Stomach (tissue), 8 donors: ENCODE measurements at regions not wholly inside any gene's neighbourhood (a gene's known extent, or its start where the extent isn't known, plus 50 kb on each side); places are given as distances from the start of the nearest gene placed in this dataset.
A peak's percentile ranks its signal among the peaks of the same experiment; 100 is the strongest.

Experiments used
- DNase-seq, 2 donors: peaks; one replicate each; pipeline versions ENCODE4 v3.0.0 to v3.0.0-alpha.2; 2013 to 2019
- H3K27ac ChIP-seq, 5 donors: fragments of 200-600 bp in 4 of 5; sonication (generic) in 4 of 5; one replicate each; pipeline ENCODE4 v1.5.1; 2013 to 2019; ENCODE audit warnings: mild to moderate bottlenecking in 1 of 5, moderate library complexity in 1 of 5
- H3K27me3 ChIP-seq, 3 donors: fragments of 200-600 bp; sonication (generic); one replicate each; pipeline ENCODE4 v1.5.1; 2017 to 2019; ENCODE audit warnings: mixed run types in 1 of 3
- H3K36me3 ChIP-seq, 4 donors: fragments of 200-600 bp; sonication (generic); 1 replicate in 3 of 4; 2 replicates in 1 of 4; pipeline ENCODE4 v1.5.1; 2016 to 2019
- H3K4me1 ChIP-seq, 4 donors: fragments of 200-600 bp; sonication (generic); one replicate each; pipeline ENCODE4 v1.5.1; 2016 to 2019
- H3K4me3 ChIP-seq, 4 donors: fragments of 200-600 bp; sonication (generic) in 3 of 4; one replicate each; pipeline ENCODE4 v1.5.1; 2016 to 2019; ENCODE audit warnings: mild to moderate bottlenecking in 1 of 4
- H3K9me3 ChIP-seq, 4 donors: fragments of 200-600 bp; sonication (generic); one replicate each; pipeline ENCODE4 v1.5.1; 2016 to 2019
- EP300 ChIP-seq: sonication (generic); formaldehyde crosslinking; IDR thresholded peaks from one replicate; pipeline ENCODE4 v1.6.1; 2017; ENCODE audit warnings: antibody characterized with exemption
- POLR2A ChIP-seq, 4 donors: fragments of 450-650 bp; IDR thresholded peaks; one replicate each; pipeline ENCODE4 v1.6.1; 2016; ENCODE audit warnings: antibody characterized with exemption in 4 of 4, control low read depth in 2 of 4, mild to moderate bottlenecking in 1 of 4, moderate library complexity in 1 of 4
- POLR2AphosphoS5 ChIP-seq, 3 donors: sonication (generic); formaldehyde crosslinking; IDR thresholded peaks; one replicate each; pipeline ENCODE4 v1.6.1; 2016; ENCODE audit warnings: antibody characterized with exemption in 3 of 3
- WGBS, 5 donors: extraction: QIAGEN DNeasy Blood & Tissue Kit in 3 of 5; methylation state at CpG; one replicate each; pipeline versions ENCODE4 v1.1.5 to v1.1.7; 2013 to 2018; 5-methylcytosine and 5-hydroxymethylcytosine counted together
- intact Hi-C: fragments of 100-400 bp; cut with DNase I; formaldehyde crosslinking; loops from one replicate; pipeline ENCODE4 v1.15.1; 2023; ENCODE audit warnings: low total_unique reads
- TF ChIP-seq, protein P1 (sequence below), 7 experiments: fragments of 450-650 bp in 4 of 7; fragments of 200-600 bp in 3 of 7; sonication (generic) in 3 of 7; IDR thresholded peaks; one replicate each; pipeline ENCODE4 v1.5.1; 2016 to 2019; ENCODE audit warnings: antibody characterized with exemption in 7 of 7, control low read depth in 2 of 7, mild to moderate bottlenecking in 1 of 7
- donor health status: healthy with polysubstance abuse.
- donor health status: Bipolar disorder and iron deficiency.
- donor health status: healthy.

DNA sequence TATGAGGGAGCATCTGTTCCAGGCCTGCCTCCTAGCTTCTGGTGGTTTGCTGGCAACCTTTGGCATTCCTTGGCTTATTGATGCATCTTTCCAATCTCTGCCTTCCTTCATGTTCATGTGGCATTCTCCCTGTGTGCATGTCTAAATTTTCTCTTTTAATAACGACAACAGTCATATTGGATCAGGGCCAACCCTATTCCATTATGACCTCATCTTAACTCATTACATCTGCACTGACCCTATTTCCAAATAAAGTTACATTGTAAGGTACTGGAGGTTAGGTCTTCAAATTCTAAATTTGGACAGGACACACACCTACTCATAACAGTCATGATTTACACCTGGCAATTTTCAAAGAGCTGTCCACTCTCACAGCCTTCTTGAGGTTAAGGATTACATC, 117.2 kb upstream of the FGGY start:
- Histone ChIP-seq H3K27ac (peak overlapping the region in 4 of 5 donors; percentile 32 to 67 (median 59)), H3K9me3 (no peaks in the 10 kb centered on the region), H3K36me3 (no peaks in the 10 kb centered on the region), H3K4me1 (peaks cover 0 to 23% (median 5%) of the 10 kb centered on the region in 4 donors), H3K27me3 (no peaks in the 10 kb centered on the region), H3K4me3 (no peak overlapping the region)
- 42 to 71% (median 47%) methylated on average over 1 of the region's 1 CpG for WGBS, 5 donors
- no peak for TF ChIP-seq POLR2A (IDR thresholded peaks at IDR 0.05)
- no peak for TF ChIP-seq EP300
- TF ChIP-seq, protein P1, sequence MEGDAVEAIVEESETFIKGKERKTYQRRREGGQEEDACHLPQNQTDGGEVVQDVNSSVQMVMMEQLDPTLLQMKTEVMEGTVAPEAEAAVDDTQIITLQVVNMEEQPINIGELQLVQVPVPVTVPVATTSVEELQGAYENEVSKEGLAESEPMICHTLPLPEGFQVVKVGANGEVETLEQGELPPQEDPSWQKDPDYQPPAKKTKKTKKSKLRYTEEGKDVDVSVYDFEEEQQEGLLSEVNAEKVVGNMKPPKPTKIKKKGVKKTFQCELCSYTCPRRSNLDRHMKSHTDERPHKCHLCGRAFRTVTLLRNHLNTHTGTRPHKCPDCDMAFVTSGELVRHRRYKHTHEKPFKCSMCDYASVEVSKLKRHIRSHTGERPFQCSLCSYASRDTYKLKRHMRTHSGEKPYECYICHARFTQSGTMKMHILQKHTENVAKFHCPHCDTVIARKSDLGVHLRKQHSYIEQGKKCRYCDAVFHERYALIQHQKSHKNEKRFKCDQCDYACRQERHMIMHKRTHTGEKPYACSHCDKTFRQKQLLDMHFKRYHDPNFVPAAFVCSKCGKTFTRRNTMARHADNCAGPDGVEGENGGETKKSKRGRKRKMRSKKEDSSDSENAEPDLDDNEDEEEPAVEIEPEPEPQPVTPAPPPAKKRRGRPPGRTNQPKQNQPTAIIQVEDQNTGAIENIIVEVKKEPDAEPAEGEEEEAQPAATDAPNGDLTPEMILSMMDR (IDR thresholded peaks at IDR 0.05), result no peak
- no peak for TF ChIP-seq POLR2AphosphoS5 (IDR thresholded peaks at IDR 0.05)
- no peak for DNase-seq
- intact Hi-C loops, result no loop called here

DNA sequence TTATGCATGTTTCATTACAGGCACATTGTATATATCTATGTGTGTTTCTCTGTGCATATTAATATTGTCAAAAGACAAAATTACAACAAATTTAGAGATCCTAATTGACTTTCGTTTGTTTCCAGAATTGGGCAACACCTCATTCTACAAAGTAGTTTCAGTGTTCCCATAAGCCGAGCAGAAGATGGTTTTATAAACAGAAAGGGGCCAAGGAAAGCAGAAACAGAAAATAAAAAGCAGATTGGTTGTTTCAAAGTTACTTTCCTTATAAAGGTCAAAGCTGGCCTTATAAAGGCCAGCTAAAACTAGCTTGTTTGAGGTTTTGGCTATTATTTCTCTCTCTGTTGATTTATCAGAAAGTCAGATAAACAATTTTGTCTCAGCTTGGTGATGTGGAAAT, 116.2 kb upstream of the FGGY start:
- DNase-seq, result no peak
- H3K27ac ChIP-seq, result peak overlapping the region in 4 of 5 donors; percentile 32 to 67 (median 59)
- intact Hi-C loops, result no loop called here

DNA sequence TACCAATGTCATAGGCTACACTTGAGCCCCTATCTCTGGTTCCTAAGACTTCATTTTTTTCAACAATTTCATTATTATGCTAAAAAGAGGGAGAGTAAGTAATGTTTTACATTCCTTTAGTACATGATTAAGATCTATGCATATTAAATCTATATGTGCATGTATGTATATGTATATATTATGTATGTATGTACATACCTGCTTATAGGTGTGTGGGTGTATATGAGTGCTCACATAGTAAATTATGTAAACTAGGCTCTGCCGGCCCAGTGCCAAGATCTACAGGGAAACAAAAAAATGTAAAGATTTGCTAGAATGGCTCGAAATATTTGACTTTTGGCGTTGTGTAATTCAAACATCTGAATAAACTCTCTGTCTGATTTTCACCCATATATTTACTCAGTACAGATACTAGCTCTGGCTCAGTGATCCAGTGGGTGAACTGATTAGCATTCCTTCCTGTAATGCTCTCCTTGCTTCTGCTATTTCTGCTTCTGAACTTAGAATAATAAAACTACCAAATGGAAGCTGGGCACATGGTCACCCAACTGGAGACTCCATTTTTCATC, 113.1 kb upstream of the FGGY start:
- H3K9me3 ChIP-seq, result no peaks in the 10 kb centered on the region
- TF ChIP-seq POLR2AphosphoS5 (IDR thresholded peaks at IDR 0.05) (no peak), EP300 (no peak), POLR2A (IDR thresholded peaks at IDR 0.05) (no peak)
- TF ChIP-seq, protein P1 (IDR thresholded peaks at IDR 0.05), result no peak
- H3K4me3 ChIP-seq, result no peak overlapping the region
- H3K36me3 ChIP-seq, result no peaks in the 10 kb centered on the region
- H3K27ac ChIP-seq, result no peak overlapping the region
- H3K4me1 ChIP-seq, result peaks cover 0 to 21% (median 5%) of the 10 kb centered on the region in 4 donors
- intact Hi-C loops, result no loop called here
- 22 to 49% (median 39%) methylated on average over 3 of the region's 3 CpGs for WGBS, 5 donors
- DNase-seq, result no peak
- no peaks in the 10 kb centered on the region for H3K27me3 ChIP-seq

More for the DNA sequence above, 116.2 kb upstream of the FGGY start:
- Histone ChIP-seq H3K4me1 (peaks cover 0 to 23% (median 5%) of the 10 kb centered on the region in 4 donors), H3K4me3 (no peak overlapping the region), H3K27me3 (no peaks in the 10 kb centered on the region), H3K36me3 (no peaks in the 10 kb centered on the region), H3K9me3 (no peaks in the 10 kb centered on the region)
- TF ChIP-seq POLR2A (IDR thresholded peaks at IDR 0.05) (no peak), POLR2AphosphoS5 (IDR thresholded peaks at IDR 0.05) (peak in 1 of 3 donors; percentile 48)
- 42 to 68% (median 58%) methylated on average over 2 of the region's 2 CpGs for WGBS, 5 donors

DNA sequence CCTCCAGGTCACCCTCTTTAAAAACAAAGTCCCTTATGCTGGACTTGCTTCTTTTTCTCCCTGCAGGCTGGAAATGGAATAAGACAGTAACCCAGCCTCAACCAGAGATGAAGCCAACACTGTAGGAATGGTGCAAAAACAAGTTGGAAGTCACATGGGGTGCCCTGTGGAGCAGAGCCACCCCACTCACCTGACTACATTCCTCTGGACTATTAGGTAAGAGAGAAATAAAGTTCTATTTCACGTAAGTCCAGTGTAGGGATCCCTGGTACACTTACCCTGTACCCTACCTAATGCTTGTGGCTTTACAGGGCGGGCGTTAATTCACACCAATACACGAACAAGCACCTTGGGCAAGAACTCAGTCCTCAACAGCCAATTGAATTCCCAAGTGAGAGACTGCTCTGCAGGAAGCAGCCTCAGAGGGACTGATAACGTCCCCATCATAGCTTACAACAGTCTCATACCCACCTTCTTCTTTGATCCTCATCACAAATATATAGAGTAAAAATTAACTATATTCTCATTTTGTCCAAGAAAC, 112.5 kb upstream of the FGGY start:
- TF ChIP-seq POLR2AphosphoS5 (IDR thresholded peaks at IDR 0.05) (no peak), EP300 (no peak), POLR2A (IDR thresholded peaks at IDR 0.05) (no peak)
- TF ChIP-seq, protein P1 (IDR thresholded peaks at IDR 0.05), result no peak
- intact Hi-C loops, result no loop called here
- 86 to 95% (median 93%) methylated on average over 5 of the region's 5 CpGs for WGBS, 5 donors
- Histone ChIP-seq H3K4me3 (no peak overlapping the region), H3K27me3 (no peaks in the 10 kb centered on the region), H3K27ac (no peak overlapping the region), H3K9me3 (no peaks in the 10 kb centered on the region), H3K4me1 (peaks cover 0 to 15% (median 5%) of the 10 kb centered on the region in 4 donors), H3K36me3 (no peaks in the 10 kb centered on the region)
- no peak for DNase-seq
